AG04449 (cell line): ENCODE measurements at regions not wholly inside any gene's neighbourhood (a gene's known extent, or its start where the extent isn't known, plus 50 kb on each side); places are given as distances from the start of the nearest gene placed in this dataset.

Source experiments
- CTCF ChIA-PET: fragments of 350-600 bp; formaldehyde crosslinking; extraction: SDS; loops from one replicate; lab custom pipeline; 2021; ENCODE audit warnings: antibody characterized with exemption; lab: Yijun Ruan, JAX
- POLR2A ChIA-PET: fragments of 400-600, 350-600 bp; formaldehyde crosslinking; extraction: SDS; loops from one replicate; lab custom pipeline; 2020; ENCODE audit warnings: antibody characterized with exemption, inconsistent platforms; lab: Yijun Ruan, JAX
- DNase-seq: peaks from one replicate; pipeline ENCODE4 v3.0.0-alpha.2; 2010; ENCODE audit warnings: low read depth, low spot score
- H3K4me3 ChIP-seq: 2 replicates; pipeline ENCODE4 v1.5.1; 2011; ENCODE audit warnings: low read depth, mild to moderate bottlenecking, control low read depth, low read length
- TF ChIP-seq, protein P1 (sequence below): IDR thresholded peaks from one replicate; pipeline ENCODE4 v1.5.1; 2011; ENCODE audit warnings: mild to moderate bottlenecking, moderate library complexity, low read length, control low read depth, inconsistent platforms; ENCODE audit not compliant: insufficient read depth; ENCODE audit errors: missing control alignments

DNA sequence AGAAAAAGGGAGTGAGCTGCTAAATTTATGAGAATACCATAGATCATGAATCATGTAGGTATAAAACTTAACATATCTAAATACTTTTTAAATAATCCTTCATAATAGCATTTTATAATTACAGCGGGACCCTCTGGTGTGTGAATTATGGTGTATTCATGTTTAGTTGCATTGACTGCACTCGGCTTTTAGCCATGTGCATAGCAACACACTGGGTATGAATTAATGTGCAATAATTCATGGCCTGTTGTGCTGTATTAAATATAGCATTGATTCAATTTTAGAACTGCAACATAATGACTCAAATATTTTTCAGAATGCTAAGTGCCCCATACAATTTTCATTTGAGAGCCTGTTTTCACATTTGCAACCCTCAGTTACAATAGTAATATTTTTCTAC, 249.6 kb upstream of the G2E3 start:
- DNase-seq = no peak
- ChIA-PET CTCF (interaction anchor here (1.2 kb wide), 1 partner anchor 26 kb away, joined by 3 read pairs; no protein-coding TSS in a partner anchor), POLR2A (no interaction called here)
- H3K4me3 ChIP-seq = no peak overlapping the region
- TF ChIP-seq, protein P1, sequence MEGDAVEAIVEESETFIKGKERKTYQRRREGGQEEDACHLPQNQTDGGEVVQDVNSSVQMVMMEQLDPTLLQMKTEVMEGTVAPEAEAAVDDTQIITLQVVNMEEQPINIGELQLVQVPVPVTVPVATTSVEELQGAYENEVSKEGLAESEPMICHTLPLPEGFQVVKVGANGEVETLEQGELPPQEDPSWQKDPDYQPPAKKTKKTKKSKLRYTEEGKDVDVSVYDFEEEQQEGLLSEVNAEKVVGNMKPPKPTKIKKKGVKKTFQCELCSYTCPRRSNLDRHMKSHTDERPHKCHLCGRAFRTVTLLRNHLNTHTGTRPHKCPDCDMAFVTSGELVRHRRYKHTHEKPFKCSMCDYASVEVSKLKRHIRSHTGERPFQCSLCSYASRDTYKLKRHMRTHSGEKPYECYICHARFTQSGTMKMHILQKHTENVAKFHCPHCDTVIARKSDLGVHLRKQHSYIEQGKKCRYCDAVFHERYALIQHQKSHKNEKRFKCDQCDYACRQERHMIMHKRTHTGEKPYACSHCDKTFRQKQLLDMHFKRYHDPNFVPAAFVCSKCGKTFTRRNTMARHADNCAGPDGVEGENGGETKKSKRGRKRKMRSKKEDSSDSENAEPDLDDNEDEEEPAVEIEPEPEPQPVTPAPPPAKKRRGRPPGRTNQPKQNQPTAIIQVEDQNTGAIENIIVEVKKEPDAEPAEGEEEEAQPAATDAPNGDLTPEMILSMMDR = no peak

DNA sequence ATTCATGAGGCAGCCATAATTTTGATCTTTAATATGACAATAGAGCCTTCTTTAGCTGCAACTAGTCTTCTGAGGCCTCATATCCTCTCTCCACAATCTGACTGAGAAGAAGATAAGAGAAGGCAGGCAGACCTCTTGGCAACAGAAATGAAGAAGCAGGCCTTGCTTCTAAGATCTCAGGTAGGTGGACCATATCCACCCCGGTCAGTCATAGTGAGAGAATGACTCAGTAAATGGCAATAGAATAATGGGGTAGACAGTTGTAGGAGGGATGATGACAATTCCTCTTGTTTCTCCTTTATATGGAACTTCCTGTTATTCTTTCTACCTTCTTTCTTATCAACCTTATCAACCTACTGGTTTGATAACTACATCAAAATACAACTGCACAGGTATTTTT, 246.7 kb upstream of the G2E3 start:
- DNase-seq = no peak
- CTCF ChIA-PET = no interaction called here
- no peak overlapping the region for H3K4me3 ChIP-seq
- POLR2A ChIA-PET = no interaction called here
- TF ChIP-seq, protein P1 = no peak

DNA sequence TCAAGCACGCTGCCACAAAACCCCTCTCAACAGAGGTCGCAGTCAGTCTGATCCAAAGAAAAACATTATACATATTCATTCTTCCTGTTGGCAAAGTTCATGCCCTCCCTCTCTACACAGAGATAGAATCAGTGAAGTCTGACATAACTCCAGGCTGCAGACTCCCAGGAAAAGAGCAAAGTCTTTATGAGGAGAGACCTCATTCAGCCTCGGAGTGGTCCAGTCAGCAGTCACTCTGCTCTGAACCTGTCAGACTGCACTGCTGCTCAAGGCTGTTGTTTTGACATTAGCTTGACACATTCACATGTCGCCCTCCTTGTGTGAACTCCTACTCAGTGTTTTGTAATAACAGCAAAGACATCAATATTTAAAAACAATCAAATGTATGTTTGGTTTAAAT, 241.2 kb upstream of the G2E3 start:
- DNase-seq = no peak
- CTCF ChIA-PET = interaction anchor here (1.4 kb wide), 1 partner anchor 13 kb away, joined by 3 read pairs; no protein-coding TSS in a partner anchor
- TF ChIP-seq, protein P1 = no peak
- POLR2A ChIA-PET = no interaction called here
- no peak overlapping the region for H3K4me3 ChIP-seq

DNA sequence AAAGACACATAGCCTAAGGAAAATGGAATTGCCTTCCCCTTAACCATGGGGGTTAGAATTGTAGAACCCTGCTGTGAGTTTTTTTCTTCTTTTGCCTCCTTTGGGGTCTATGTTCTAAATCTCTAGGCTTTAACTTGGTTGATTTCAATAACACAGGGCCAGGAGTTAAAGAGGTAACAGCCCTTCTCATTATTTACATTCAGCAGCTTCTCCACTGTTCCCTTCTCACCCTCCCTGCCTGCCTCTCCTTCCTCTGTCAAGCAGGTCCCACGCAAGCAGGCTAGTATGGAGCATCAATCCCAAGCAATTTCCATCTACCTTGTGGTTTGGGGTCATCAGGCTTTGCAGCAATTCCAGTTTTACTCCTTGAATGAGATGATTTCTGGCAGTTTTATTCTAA, 236.1 kb upstream of the G2E3 start:
- CTCF ChIA-PET = no interaction called here
- TF ChIP-seq, protein P1 = no peak

DNA sequence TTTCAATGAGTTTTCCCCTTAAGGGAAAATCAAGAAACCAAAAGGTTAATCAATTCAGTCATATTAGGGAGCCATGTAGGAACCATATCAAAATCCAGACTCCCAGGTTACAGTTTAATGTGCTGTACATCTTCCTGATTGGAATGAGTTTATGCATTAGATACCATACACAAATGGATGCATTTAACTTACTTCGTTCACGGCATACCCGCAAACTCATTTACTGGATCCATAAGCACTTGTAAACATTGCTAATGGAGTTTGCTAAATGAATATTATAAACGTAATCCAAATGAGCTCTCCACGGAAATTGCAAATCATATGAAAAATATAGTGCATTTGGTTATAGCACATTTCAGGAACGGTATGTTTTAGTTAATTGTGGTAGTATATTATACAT, 228.9 kb upstream of the G2E3 start:
- H3K4me3 ChIP-seq = no peak overlapping the region
- DNase-seq = no peak
- POLR2A ChIA-PET = no interaction called here
- CTCF ChIA-PET = interaction anchor here (1.0 to 1.3 kb wide), 3 partner anchors 12 to 57 kb away, joined by 3 read pairs; no protein-coding TSS in a partner anchor
- TF ChIP-seq, protein P1 = no peak

More for the DNA sequence above, 236.1 kb upstream of the G2E3 start:
- POLR2A ChIA-PET = no interaction called here
- no peak for DNase-seq
- no peak overlapping the region for H3K4me3 ChIP-seq

DNA sequence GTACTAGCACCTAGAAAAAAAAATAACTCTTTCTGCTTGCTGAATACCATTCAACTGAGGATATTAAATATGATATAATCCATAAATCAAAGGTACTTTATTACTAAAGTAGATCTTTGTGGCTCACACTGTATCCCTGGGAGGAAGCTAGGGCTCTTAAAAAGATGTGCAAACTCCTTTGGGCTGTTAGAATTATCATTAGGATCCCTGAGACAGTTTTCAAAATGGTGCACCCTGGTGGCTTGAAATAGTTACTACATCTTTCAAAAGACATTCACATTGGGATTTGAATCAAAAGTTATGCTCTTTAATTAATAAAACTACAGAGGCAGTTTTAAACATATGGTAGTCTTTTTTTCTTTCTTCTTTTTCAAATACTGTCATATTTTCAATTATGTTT, 228.5 kb upstream of the G2E3 start:
- no peak overlapping the region for H3K4me3 ChIP-seq
- TF ChIP-seq, protein P1 = peak; percentile 10
- POLR2A ChIA-PET = no interaction called here
- CTCF ChIA-PET = interaction anchor here (1.0 to 1.3 kb wide), 3 partner anchors 12 to 58 kb away, joined by 3 read pairs; no protein-coding TSS in a partner anchor
- no peak for DNase-seq
